GM13976 (cell line): ENCODE measurements at regions not wholly inside any gene's neighbourhood (a gene's known extent, or its start where the extent isn't known, plus 50 kb on each side); places are given as distances from the start of the nearest gene placed in this dataset.

ENCODE experiments used
- DNase-seq: peaks from one replicate; pipeline ENCODE4 v3.0.0; 2012; ENCODE audit warnings: low spot score
- CTCF ChIP-seq: IDR thresholded peaks from 2 replicates; pipeline ENCODE4 v1.5.1; 2012; ENCODE audit warnings: borderline replicate concordance, mild to moderate bottlenecking; ENCODE audit not compliant: insufficient read depth; ENCODE audit errors: extremely low read depth, missing control alignments, control extremely low read depth
- in situ Hi-C: fragments of 300-500 bp; cut with MboI; formaldehyde crosslinking; loops from one replicate; pipeline ENCODE4 v1.12.0; 2022; ENCODE audit warnings: low sequenced_read_pairs, mixed read lengths, inconsistent platforms; ENCODE audit not compliant: unreplicated experiment

- DNase-seq = no peak
- TF ChIP-seq CTCF = no peak
- in situ Hi-C loops = no loop called here
Measured at GRCh38 chr1:69246109-69246508, 321.6 kb upstream of the LRRC7 start.

GRCh38 chr1:69246710-69247109 is 321.0 kb upstream of the LRRC7 start:
- in situ Hi-C loops = no loop called here
- no peak for TF ChIP-seq CTCF
- no peak for DNase-seq

GRCh38 chr1:69252696-69253095 is 315.0 kb upstream of the LRRC7 start:
- DNase-seq = no peak
- in situ Hi-C loops = no loop called here
- TF ChIP-seq CTCF = no peak

GRCh38 chr1:69256036-69256435 is 311.7 kb upstream of the LRRC7 start:
- TF ChIP-seq CTCF = no peak
- DNase-seq = no peak

GRCh38 chr1:69258842-69259241 is 308.9 kb upstream of the LRRC7 start:
- DNase-seq = no peak
- no peak for TF ChIP-seq CTCF
- in situ Hi-C loops = no loop called here

More at GRCh38 chr1:69256036-69256435, 311.7 kb upstream of the LRRC7 start:
- in situ Hi-C loops = no loop called here

- DNase-seq = no peak
- in situ Hi-C loops = no loop called here
- TF ChIP-seq CTCF = no peak
Measured at GRCh38 chr1:69263921-69264391, 303.8 kb upstream of the LRRC7 start.

- DNase-seq = no peak
- no peak for TF ChIP-seq CTCF
- in situ Hi-C loops = no loop called here
Measured at GRCh38 chr1:69269491-69269890, 298.2 kb upstream of the LRRC7 start.
